B cell (primary cell): ENCODE measurements at regions not wholly inside any gene's neighbourhood (a gene's known extent, or its start where the extent isn't known, plus 50 kb on each side); places are given as distances from the start of the nearest gene placed in this dataset.

ENCODE experiments used
- EZH2 ChIP-seq: IDR thresholded peaks from 2 replicates; pipeline ENCODE4 v1.6.1; 2012; ENCODE audit warnings: borderline replicate concordance, low read depth, mild to moderate bottlenecking, moderate library complexity, low read length; ENCODE audit not compliant: insufficient read depth, poor library complexity, severe bottlenecking
- TF ChIP-seq, protein P1 (sequence below): fragments of 200-600 bp; IDR thresholded peaks from one replicate; pipeline ENCODE4 v1.8.0; 2022; ENCODE audit warnings: antibody characterized with exemption, mild to moderate bottlenecking

DNA sequence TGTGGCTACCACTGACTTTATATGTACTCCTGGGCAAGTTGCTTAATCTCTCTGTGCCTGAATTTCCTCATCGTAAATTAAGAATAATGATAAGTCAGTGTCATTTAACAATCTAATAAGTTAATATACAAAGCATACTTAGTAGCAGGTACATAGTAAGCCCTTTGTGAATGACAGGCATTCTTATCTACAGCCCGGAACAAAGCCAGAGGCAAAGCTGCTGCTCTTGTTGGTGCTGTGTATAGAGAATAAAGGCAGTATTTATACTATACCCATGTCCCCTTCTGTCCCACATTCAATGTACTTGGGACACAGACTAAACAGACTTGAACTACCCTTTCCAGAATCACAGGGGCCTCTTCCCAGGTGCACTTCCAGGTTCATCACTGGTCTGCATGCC lies 229.7 kb upstream of the NCAM1 start:
- TF ChIP-seq, protein P1, sequence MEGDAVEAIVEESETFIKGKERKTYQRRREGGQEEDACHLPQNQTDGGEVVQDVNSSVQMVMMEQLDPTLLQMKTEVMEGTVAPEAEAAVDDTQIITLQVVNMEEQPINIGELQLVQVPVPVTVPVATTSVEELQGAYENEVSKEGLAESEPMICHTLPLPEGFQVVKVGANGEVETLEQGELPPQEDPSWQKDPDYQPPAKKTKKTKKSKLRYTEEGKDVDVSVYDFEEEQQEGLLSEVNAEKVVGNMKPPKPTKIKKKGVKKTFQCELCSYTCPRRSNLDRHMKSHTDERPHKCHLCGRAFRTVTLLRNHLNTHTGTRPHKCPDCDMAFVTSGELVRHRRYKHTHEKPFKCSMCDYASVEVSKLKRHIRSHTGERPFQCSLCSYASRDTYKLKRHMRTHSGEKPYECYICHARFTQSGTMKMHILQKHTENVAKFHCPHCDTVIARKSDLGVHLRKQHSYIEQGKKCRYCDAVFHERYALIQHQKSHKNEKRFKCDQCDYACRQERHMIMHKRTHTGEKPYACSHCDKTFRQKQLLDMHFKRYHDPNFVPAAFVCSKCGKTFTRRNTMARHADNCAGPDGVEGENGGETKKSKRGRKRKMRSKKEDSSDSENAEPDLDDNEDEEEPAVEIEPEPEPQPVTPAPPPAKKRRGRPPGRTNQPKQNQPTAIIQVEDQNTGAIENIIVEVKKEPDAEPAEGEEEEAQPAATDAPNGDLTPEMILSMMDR: no peak
- TF ChIP-seq EZH2: no peak
